ENCODE measurements at regions not wholly inside any gene's neighbourhood (a gene's known extent, or its start where the extent isn't known, plus 50 kb on each side); places are given as distances from the start of the nearest gene placed in this dataset.

DNA sequence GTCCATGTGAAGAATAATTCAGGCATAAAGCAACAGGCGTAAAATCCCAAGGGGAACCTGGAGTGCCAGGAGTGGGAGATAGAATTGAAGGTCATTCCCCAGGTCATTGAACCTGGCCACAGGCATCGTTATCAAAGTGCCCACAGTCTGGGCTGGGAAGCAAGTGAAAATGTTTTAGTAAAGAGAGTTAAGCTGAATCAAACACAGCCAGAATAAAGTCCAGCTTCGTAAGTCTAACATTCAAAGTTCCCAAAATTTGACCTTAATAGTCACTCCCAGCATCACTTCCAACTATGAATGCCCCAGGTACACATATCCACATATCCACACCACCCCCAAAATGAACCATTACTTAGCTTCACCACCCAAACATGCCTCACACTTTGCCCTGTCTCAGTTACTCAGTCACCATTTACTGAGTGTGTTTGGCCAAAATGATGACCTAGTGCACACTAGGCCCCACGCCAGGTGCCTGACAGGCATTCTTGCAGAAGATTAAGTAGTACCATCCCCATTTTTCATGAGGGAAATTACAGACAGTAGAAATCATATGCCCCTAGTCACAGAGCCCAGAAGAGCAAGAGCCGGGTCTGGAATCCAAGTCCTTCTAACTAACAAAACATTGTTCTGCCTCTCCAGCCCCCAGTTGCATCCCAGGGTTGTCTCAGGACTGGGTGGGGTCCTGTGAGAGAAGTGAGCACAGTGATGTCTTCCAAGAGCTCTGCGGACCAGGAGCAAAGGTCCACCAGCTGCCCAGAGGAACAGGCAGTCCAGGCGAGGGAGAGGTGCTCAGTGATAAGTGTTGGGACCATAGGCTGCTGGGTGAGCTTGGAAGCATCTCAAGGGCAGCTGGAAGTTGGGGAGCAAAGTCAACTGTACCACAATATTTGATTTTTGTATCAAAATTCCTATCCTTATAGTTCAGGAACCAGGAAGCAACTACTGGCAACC, 65.2 kb upstream of the MYCN start:
- TF ChIP-seq ZFP30 (CRISPR knock-in tag; IDR thresholded peaks at IDR 0.05) (no peak), ARNTL (CRISPR knock-in tag; IDR thresholded peaks at IDR 0.05; ENCODE audit: borderline replicate concordance, low read depth) (no peak), ZNF8 (CRISPR knock-in tag; IDR thresholded peaks at IDR 0.05) (no peak), SNAI2 (CRISPR knock-in tag; IDR thresholded peaks at IDR 0.05) (no peak), ZFP3 (CRISPR knock-in tag; IDR thresholded peaks at IDR 0.05) (no peak), ZNF565 (CRISPR knock-in tag; conservative IDR thresholded peaks at IDR 0.05; ENCODE audit: low read depth) (no peak), ISL1 (CRISPR knock-in tag; IDR thresholded peaks at IDR 0.05) (no peak), RARB (CRISPR knock-in tag; IDR thresholded peaks at IDR 0.05) (no peak)
- TF ChIP-seq, protein P1, sequence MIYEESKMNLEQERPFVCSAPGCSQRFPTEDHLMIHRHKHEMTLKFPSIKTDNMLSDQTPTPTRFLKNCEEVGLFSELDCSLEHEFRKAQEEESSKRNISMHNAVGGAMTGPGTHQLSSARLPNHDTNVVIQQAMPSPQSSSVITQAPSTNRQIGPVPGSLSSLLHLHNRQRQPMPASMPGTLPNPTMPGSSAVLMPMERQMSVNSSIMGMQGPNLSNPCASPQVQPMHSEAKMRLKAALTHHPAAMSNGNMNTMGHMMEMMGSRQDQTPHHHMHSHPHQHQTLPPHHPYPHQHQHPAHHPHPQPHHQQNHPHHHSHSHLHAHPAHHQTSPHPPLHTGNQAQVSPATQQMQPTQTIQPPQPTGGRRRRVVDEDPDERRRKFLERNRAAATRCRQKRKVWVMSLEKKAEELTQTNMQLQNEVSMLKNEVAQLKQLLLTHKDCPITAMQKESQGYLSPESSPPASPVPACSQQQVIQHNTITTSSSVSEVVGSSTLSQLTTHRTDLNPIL (CRISPR knock-in tag; IDR thresholded peaks at IDR 0.05; ENCODE audit: low read depth): no peak
- TF ChIP-seq, protein P2, sequence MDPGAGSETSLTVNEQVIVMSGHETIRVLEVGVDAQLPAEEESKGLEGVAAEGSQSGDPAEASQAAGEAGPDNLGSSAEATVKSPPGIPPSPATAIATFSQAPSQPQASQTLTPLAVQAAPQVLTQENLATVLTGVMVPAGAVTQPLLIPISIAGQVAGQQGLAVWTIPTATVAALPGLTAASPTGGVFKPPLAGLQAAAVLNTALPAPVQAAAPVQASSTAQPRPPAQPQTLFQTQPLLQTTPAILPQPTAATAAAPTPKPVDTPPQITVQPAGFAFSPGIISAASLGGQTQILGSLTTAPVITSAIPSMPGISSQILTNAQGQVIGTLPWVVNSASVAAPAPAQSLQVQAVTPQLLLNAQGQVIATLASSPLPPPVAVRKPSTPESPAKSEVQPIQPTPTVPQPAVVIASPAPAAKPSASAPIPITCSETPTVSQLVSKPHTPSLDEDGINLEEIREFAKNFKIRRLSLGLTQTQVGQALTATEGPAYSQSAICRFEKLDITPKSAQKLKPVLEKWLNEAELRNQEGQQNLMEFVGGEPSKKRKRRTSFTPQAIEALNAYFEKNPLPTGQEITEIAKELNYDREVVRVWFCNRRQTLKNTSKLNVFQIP (CRISPR knock-in tag; IDR thresholded peaks at IDR 0.05; ENCODE audit: borderline replicate concordance, low read depth): no peak
- TF ChIP-seq, protein P3, sequence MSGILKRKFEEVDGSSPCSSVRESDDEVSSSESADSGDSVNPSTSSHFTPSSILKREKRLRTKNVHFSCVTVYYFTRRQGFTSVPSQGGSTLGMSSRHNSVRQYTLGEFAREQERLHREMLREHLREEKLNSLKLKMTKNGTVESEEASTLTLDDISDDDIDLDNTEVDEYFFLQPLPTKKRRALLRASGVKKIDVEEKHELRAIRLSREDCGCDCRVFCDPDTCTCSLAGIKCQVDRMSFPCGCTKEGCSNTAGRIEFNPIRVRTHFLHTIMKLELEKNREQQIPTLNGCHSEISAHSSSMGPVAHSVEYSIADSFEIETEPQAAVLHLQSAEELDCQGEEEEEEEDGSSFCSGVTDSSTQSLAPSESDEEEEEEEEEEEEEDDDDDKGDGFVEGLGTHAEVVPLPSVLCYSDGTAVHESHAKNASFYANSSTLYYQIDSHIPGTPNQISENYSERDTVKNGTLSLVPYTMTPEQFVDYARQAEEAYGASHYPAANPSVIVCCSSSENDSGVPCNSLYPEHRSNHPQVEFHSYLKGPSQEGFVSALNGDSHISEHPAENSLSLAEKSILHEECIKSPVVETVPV (CRISPR knock-in tag; IDR thresholded peaks at IDR 0.05): no peak
- TF ChIP-seq, protein P4, sequence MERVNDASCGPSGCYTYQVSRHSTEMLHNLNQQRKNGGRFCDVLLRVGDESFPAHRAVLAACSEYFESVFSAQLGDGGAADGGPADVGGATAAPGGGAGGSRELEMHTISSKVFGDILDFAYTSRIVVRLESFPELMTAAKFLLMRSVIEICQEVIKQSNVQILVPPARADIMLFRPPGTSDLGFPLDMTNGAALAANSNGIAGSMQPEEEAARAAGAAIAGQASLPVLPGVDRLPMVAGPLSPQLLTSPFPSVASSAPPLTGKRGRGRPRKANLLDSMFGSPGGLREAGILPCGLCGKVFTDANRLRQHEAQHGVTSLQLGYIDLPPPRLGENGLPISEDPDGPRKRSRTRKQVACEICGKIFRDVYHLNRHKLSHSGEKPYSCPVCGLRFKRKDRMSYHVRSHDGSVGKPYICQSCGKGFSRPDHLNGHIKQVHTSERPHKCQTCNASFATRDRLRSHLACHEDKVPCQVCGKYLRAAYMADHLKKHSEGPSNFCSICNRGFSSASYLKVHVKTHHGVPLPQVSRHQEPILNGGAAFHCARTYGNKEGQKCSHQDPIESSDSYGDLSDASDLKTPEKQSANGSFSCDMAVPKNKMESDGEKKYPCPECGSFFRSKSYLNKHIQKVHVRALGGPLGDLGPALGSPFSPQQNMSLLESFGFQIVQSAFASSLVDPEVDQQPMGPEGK (CRISPR knock-in tag; IDR thresholded peaks at IDR 0.05; ENCODE audit: borderline replicate concordance): no peak
